ENCODE measurements at regions not wholly inside any gene's neighbourhood (a gene's known extent, or its start where the extent isn't known, plus 50 kb on each side); places are given as distances from the start of the nearest gene placed in this dataset.

- no peak overlapping the region for H3K27ac ChIP-seq (ENCODE audit: extremely low read depth, low read depth, low read length)
- H3K4me1 ChIP-seq (ENCODE audit: control insufficient read depth, insufficient read depth, low read length), result no peaks in the 10 kb centered on the region
- POLR2A ChIA-PET, result no interaction called here
- CTCF ChIA-PET, result no interaction called here
- TF ChIP-seq, protein P1, sequence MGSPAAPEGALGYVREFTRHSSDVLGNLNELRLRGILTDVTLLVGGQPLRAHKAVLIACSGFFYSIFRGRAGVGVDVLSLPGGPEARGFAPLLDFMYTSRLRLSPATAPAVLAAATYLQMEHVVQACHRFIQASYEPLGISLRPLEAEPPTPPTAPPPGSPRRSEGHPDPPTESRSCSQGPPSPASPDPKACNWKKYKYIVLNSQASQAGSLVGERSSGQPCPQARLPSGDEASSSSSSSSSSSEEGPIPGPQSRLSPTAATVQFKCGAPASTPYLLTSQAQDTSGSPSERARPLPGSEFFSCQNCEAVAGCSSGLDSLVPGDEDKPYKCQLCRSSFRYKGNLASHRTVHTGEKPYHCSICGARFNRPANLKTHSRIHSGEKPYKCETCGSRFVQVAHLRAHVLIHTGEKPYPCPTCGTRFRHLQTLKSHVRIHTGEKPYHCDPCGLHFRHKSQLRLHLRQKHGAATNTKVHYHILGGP (tag by site-specific recombination; IDR thresholded peaks at IDR 0.05), result no peak
- no peak for TF ChIP-seq SP2 (tag by site-specific recombination; IDR thresholded peaks at IDR 0.05)
- TF ChIP-seq ZNF140 (tag by site-specific recombination; IDR thresholded peaks at IDR 0.05), result no peak
- no peak for TF ChIP-seq ZBTB8A (tag by site-specific recombination; IDR thresholded peaks at IDR 0.05)
- TF ChIP-seq ZEB2 (tag by site-specific recombination; IDR thresholded peaks at IDR 0.05), result no peak
- TF ChIP-seq PRDM10 (tag by site-specific recombination; IDR thresholded peaks at IDR 0.05), result no peak
- no peak for TF ChIP-seq ZNF391 (tag by site-specific recombination; IDR thresholded peaks at IDR 0.05; ENCODE audit: borderline replicate concordance, low read depth)
- TF ChIP-seq ZNF600 (tag by site-specific recombination; IDR thresholded peaks at IDR 0.05), result no peak
- no peak for TF ChIP-seq ZNF513 (tag by site-specific recombination; IDR thresholded peaks at IDR 0.05)
- TF ChIP-seq ZNF211 (tag by site-specific recombination; IDR thresholded peaks at IDR 0.05; ENCODE audit: low read depth), result no peak
- TF ChIP-seq ZNF423 (tag by site-specific recombination; IDR thresholded peaks at IDR 0.05), result no peak
- H3K9me3 ChIP-seq (ENCODE audit: control insufficient read depth, insufficient read depth, low read depth, low read length), result no peaks in the 10 kb centered on the region
- no peaks in the 10 kb centered on the region for H3K36me3 ChIP-seq (ENCODE audit: control insufficient read depth in 2 of 2, insufficient read depth in 1 of 2, low read length in 2 of 2)
- H3K4me3 ChIP-seq (ENCODE audit: low read depth, low read length), result no peak overlapping the region
Measured at GRCh38 chrX:45952030-45952429, 593.2 kb downstream of the ZNF674 start.

DNA sequence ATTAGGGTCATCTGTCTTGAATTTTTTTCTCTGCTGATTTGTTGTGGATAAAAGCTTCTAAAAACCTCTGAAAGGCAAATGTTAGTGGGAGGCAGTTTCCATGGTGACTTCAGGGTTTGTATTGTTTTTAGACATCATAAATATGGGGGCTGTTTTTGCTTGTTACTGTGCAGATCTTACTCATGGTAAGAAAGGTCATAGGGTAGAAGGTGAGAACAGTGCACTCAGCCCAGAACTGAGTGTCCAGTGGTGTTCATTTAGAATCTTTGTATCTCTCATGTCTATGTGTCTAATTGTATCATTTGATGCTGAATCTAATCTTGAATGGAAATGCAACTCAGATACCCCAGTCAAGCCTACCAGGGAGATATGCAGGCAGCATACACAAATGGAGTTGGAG lies 609.8 kb downstream of the ZNF674 start:
- Histone ChIP-seq H3K36me3 (ENCODE audit: control insufficient read depth in 2 of 2, insufficient read depth in 1 of 2, low read length in 2 of 2) (no peaks in the 10 kb centered on the region), H3K9me3 (ENCODE audit: control insufficient read depth, insufficient read depth, low read depth, low read length) (no peaks in the 10 kb centered on the region), H3K4me3 (ENCODE audit: low read depth, low read length) (no peak overlapping the region), H3K4me1 (ENCODE audit: control insufficient read depth, insufficient read depth, low read length) (no peaks in the 10 kb centered on the region), H3K27ac (ENCODE audit: extremely low read depth, low read depth, low read length) (no peak overlapping the region)
- ChIA-PET CTCF (interaction anchor here (0.6 kb wide), 1 partner anchor 84 kb away, joined by 3 read pairs; no protein-coding TSS in a partner anchor), POLR2A (no interaction called here)
- TF ChIP-seq YY1 (tag by site-specific recombination; IDR thresholded peaks at IDR 0.05) (no peak), ZNF777 (tag by site-specific recombination; IDR thresholded peaks at IDR 0.05; ENCODE audit: borderline replicate concordance) (no peak), ZNF239 (tag by site-specific recombination; IDR thresholded peaks at IDR 0.05) (no peak), ZNF791 (tag by site-specific recombination; IDR thresholded peaks at IDR 0.05) (no peak), PRDM10 (tag by site-specific recombination; IDR thresholded peaks at IDR 0.05) (no peak), PRDM4 (tag by site-specific recombination; IDR thresholded peaks at IDR 0.05) (no peak), ZNF2 (tag by site-specific recombination; IDR thresholded peaks at IDR 0.05) (no peak), BCL11B (tag by site-specific recombination; IDR thresholded peaks at IDR 0.05; ENCODE audit: low read depth) (no peak), ZNF530 (tag by site-specific recombination; IDR thresholded peaks at IDR 0.05; ENCODE audit: low read depth) (no peak), ZNF354C (tag by site-specific recombination; IDR thresholded peaks at IDR 0.05; ENCODE audit: borderline replicate concordance, low read depth) (no peak)
- TF ChIP-seq, protein P2, sequence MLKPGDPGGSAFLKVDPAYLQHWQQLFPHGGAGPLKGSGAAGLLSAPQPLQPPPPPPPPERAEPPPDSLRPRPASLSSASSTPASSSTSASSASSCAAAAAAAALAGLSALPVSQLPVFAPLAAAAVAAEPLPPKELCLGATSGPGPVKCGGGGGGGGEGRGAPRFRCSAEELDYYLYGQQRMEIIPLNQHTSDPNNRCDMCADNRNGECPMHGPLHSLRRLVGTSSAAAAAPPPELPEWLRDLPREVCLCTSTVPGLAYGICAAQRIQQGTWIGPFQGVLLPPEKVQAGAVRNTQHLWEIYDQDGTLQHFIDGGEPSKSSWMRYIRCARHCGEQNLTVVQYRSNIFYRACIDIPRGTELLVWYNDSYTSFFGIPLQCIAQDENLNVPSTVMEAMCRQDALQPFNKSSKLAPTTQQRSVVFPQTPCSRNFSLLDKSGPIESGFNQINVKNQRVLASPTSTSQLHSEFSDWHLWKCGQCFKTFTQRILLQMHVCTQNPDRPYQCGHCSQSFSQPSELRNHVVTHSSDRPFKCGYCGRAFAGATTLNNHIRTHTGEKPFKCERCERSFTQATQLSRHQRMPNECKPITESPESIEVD (tag by site-specific recombination; IDR thresholded peaks at IDR 0.05), result no peak

Data from HEK293 (cell line).